ENCODE measurements at regions not wholly inside any gene's neighbourhood (a gene's known extent, or its start where the extent isn't known, plus 50 kb on each side); places are given as distances from the start of the nearest gene placed in this dataset.

- Histone ChIP-seq H3K9me3 (ENCODE audit: control insufficient read depth in 5 of 5, low read length in 5 of 5) (peaks cover 2 to 19% (median 13%) of the 10 kb centered on the region in 5 donors), H3K27ac (ENCODE audit: low read depth, low read length) (peak overlapping the region; percentile 83)
These were observed 149.3 kb upstream of the TGFBR2 start for GRCh38 chr3:30457081-30457480.

GRCh38 chr3:30457726-30458125 lies 148.7 kb upstream of the TGFBR2 start:
- H3K4me3 ChIP-seq (ENCODE audit: low read depth in 1 of 5, low read length in 5 of 5) = no peak overlapping the region
- H3K9me3 ChIP-seq (ENCODE audit: control insufficient read depth in 5 of 5, low read length in 5 of 5) = peaks cover 2 to 19% (median 13%) of the 10 kb centered on the region in 5 donors
- peak overlapping the region in 1 of 5 donors; percentile 21 for H3K9ac ChIP-seq (ENCODE audit: low read length in 5 of 5)
- peak overlapping the region; percentile 83 for H3K27ac ChIP-seq (ENCODE audit: low read depth, low read length)
- H3K36me3 ChIP-seq (ENCODE audit: control insufficient read depth in 5 of 5, insufficient read depth in 5 of 5, low read length in 5 of 5) = peaks cover 0 to 2% (median 0%) of the 10 kb centered on the region in 5 donors
- peaks cover 0 to 37% (median 20%) of the 10 kb centered on the region in 5 donors for H3K4me1 ChIP-seq (ENCODE audit: control insufficient read depth in 5 of 5, insufficient read depth in 5 of 5, low read length in 5 of 5)
- no peaks in the 10 kb centered on the region for H3K27me3 ChIP-seq (ENCODE audit: control insufficient read depth in 5 of 5, insufficient read depth in 4 of 5, low read length in 5 of 5)

More at GRCh38 chr3:30457081-30457480, 149.3 kb upstream of the TGFBR2 start:
- Histone ChIP-seq H3K4me3 (ENCODE audit: low read depth in 1 of 5, low read length in 5 of 5) (no peak overlapping the region), H3K27me3 (ENCODE audit: control insufficient read depth in 5 of 5, insufficient read depth in 4 of 5, low read length in 5 of 5) (no peaks in the 10 kb centered on the region), H3K9ac (ENCODE audit: low read length in 5 of 5) (peak overlapping the region in 1 of 5 donors; percentile 21), H3K4me1 (ENCODE audit: control insufficient read depth in 5 of 5, insufficient read depth in 5 of 5, low read length in 5 of 5) (peaks cover 0 to 37% (median 20%) of the 10 kb centered on the region in 5 donors), H3K36me3 (ENCODE audit: control insufficient read depth in 5 of 5, insufficient read depth in 5 of 5, low read length in 5 of 5) (peaks cover 0 to 2% (median 0%) of the 10 kb centered on the region in 5 donors)

- Histone ChIP-seq H3K4me1 (ENCODE audit: control insufficient read depth in 5 of 5, insufficient read depth in 5 of 5, low read length in 5 of 5) (peaks cover 0 to 37% (median 20%) of the 10 kb centered on the region in 5 donors), H3K4me3 (ENCODE audit: low read depth in 1 of 5, low read length in 5 of 5) (peak overlapping the region in 2 of 5 donors; percentile 10 to 52), H3K27me3 (ENCODE audit: control insufficient read depth in 5 of 5, insufficient read depth in 4 of 5, low read length in 5 of 5) (no peaks in the 10 kb centered on the region), H3K27ac (ENCODE audit: low read depth, low read length) (peak overlapping the region; percentile 83), H3K36me3 (ENCODE audit: control insufficient read depth in 5 of 5, insufficient read depth in 5 of 5, low read length in 5 of 5) (peaks cover 0 to 2% (median 0%) of the 10 kb centered on the region in 5 donors), H3K9me3 (ENCODE audit: control insufficient read depth in 5 of 5, low read length in 5 of 5) (peaks cover 2 to 19% (median 13%) of the 10 kb centered on the region in 5 donors), H3K9ac (ENCODE audit: low read length in 5 of 5) (peak overlapping the region in 1 of 5 donors; percentile 11)
These were observed 147.8 kb upstream of the TGFBR2 start for GRCh38 chr3:30458376-30459171.

- Histone ChIP-seq H3K4me3 (ENCODE audit: low read depth in 1 of 5, low read length in 5 of 5) (no peak overlapping the region), H3K9ac (ENCODE audit: low read length in 5 of 5) (no peak overlapping the region), H3K36me3 (ENCODE audit: control insufficient read depth in 5 of 5, insufficient read depth in 5 of 5, low read length in 5 of 5) (peaks cover 0 to 2% (median 0%) of the 10 kb centered on the region in 5 donors), H3K9me3 (ENCODE audit: control insufficient read depth in 5 of 5, low read length in 5 of 5) (peaks cover 2 to 22% (median 13%) of the 10 kb centered on the region in 5 donors), H3K4me1 (ENCODE audit: control insufficient read depth in 5 of 5, insufficient read depth in 5 of 5, low read length in 5 of 5) (peaks cover 0 to 28% (median 10%) of the 10 kb centered on the region in 5 donors), H3K27ac (ENCODE audit: low read depth, low read length) (no peak overlapping the region), H3K27me3 (ENCODE audit: control insufficient read depth in 5 of 5, insufficient read depth in 4 of 5, low read length in 5 of 5) (no peaks in the 10 kb centered on the region)
These were observed 145.1 kb upstream of the TGFBR2 start for GRCh38 chr3:30461311-30461710.

GRCh38 chr3:30462721-30463470 lies 143.5 kb upstream of the TGFBR2 start:
- Histone ChIP-seq H3K27ac (ENCODE audit: low read depth, low read length) (no peak overlapping the region), H3K27me3 (ENCODE audit: control insufficient read depth in 5 of 5, insufficient read depth in 4 of 5, low read length in 5 of 5) (no peaks in the 10 kb centered on the region), H3K9me3 (ENCODE audit: control insufficient read depth in 5 of 5, low read length in 5 of 5) (peaks cover 2 to 22% (median 12%) of the 10 kb centered on the region in 5 donors), H3K4me3 (ENCODE audit: low read depth in 1 of 5, low read length in 5 of 5) (no peak overlapping the region), H3K9ac (ENCODE audit: low read length in 5 of 5) (no peak overlapping the region), H3K36me3 (ENCODE audit: control insufficient read depth in 5 of 5, insufficient read depth in 5 of 5, low read length in 5 of 5) (peaks cover 0 to 2% (median 0%) of the 10 kb centered on the region in 5 donors), H3K4me1 (ENCODE audit: control insufficient read depth in 5 of 5, insufficient read depth in 5 of 5, low read length in 5 of 5) (peaks cover 0 to 20% (median 7%) of the 10 kb centered on the region in 5 donors)

- H3K9me3 ChIP-seq (ENCODE audit: control insufficient read depth in 5 of 5, low read length in 5 of 5) = peaks cover 0 to 14% (median 3%) of the 10 kb centered on the region in 5 donors
- H3K4me1 ChIP-seq (ENCODE audit: control insufficient read depth in 5 of 5, insufficient read depth in 5 of 5, low read length in 5 of 5) = peaks cover 0 to 7% (median 0%) of the 10 kb centered on the region in 5 donors
- no peak overlapping the region for H3K9ac ChIP-seq (ENCODE audit: low read length in 5 of 5)
- no peaks in the 10 kb centered on the region for H3K27me3 ChIP-seq (ENCODE audit: control insufficient read depth in 5 of 5, insufficient read depth in 4 of 5, low read length in 5 of 5)
- peaks cover 0 to 2% (median 0%) of the 10 kb centered on the region in 5 donors for H3K36me3 ChIP-seq (ENCODE audit: control insufficient read depth in 5 of 5, insufficient read depth in 5 of 5, low read length in 5 of 5)
- H3K4me3 ChIP-seq (ENCODE audit: low read depth in 1 of 5, low read length in 5 of 5) = no peak overlapping the region
- no peak overlapping the region for H3K27ac ChIP-seq (ENCODE audit: low read depth, low read length)
These were observed 142.0 kb upstream of the TGFBR2 start for GRCh38 chr3:30464381-30464780.

- Histone ChIP-seq H3K4me3 (ENCODE audit: low read depth in 1 of 5, low read length in 5 of 5) (no peak overlapping the region), H3K36me3 (ENCODE audit: control insufficient read depth in 5 of 5, insufficient read depth in 5 of 5, low read length in 5 of 5) (peaks cover 0 to 2% (median 0%) of the 10 kb centered on the region in 5 donors), H3K27ac (ENCODE audit: low read depth, low read length) (no peak overlapping the region), H3K4me1 (ENCODE audit: control insufficient read depth in 5 of 5, insufficient read depth in 5 of 5, low read length in 5 of 5) (peaks cover 0 to 5% (median 0%) of the 10 kb centered on the region in 5 donors), H3K9ac (ENCODE audit: low read length in 5 of 5) (no peak overlapping the region), H3K9me3 (ENCODE audit: control insufficient read depth in 5 of 5, low read length in 5 of 5) (peaks cover 0 to 8% (median 0%) of the 10 kb centered on the region in 5 donors), H3K27me3 (ENCODE audit: control insufficient read depth in 5 of 5, insufficient read depth in 4 of 5, low read length in 5 of 5) (no peaks in the 10 kb centered on the region)
These were observed 140.9 kb upstream of the TGFBR2 start for GRCh38 chr3:30465454-30465853.

GRCh38 chr3:30467596-30468238 lies 138.7 kb upstream of the TGFBR2 start:
- Histone ChIP-seq H3K4me1 (ENCODE audit: control insufficient read depth in 5 of 5, insufficient read depth in 5 of 5, low read length in 5 of 5) (peaks cover 0 to 20% (median 16%) of the 10 kb centered on the region in 5 donors), H3K4me3 (ENCODE audit: low read depth in 1 of 5, low read length in 5 of 5) (no peak overlapping the region), H3K9me3 (ENCODE audit: control insufficient read depth in 5 of 5, low read length in 5 of 5) (peaks cover 0 to 3% (median 0%) of the 10 kb centered on the region in 5 donors), H3K27me3 (ENCODE audit: control insufficient read depth in 5 of 5, insufficient read depth in 4 of 5, low read length in 5 of 5) (no peaks in the 10 kb centered on the region), H3K27ac (ENCODE audit: low read depth, low read length) (no peak overlapping the region), H3K9ac (ENCODE audit: low read length in 5 of 5) (no peak overlapping the region), H3K36me3 (ENCODE audit: control insufficient read depth in 5 of 5, insufficient read depth in 5 of 5, low read length in 5 of 5) (no peaks in the 10 kb centered on the region)

GRCh38 chr3:30469133-30469532 lies 137.3 kb upstream of the TGFBR2 start:
- no peak overlapping the region for H3K27ac ChIP-seq (ENCODE audit: low read depth, low read length)
- no peak overlapping the region for H3K9ac ChIP-seq (ENCODE audit: low read length in 5 of 5)
- H3K9me3 ChIP-seq (ENCODE audit: control insufficient read depth in 5 of 5, low read length in 5 of 5) = peaks cover 0 to 3% (median 0%) of the 10 kb centered on the region in 5 donors
- no peak overlapping the region for H3K4me3 ChIP-seq (ENCODE audit: low read depth in 1 of 5, low read length in 5 of 5)
- no peaks in the 10 kb centered on the region for H3K27me3 ChIP-seq (ENCODE audit: control insufficient read depth in 5 of 5, insufficient read depth in 4 of 5, low read length in 5 of 5)
- H3K36me3 ChIP-seq (ENCODE audit: control insufficient read depth in 5 of 5, insufficient read depth in 5 of 5, low read length in 5 of 5) = no peaks in the 10 kb centered on the region
- H3K4me1 ChIP-seq (ENCODE audit: control insufficient read depth in 5 of 5, insufficient read depth in 5 of 5, low read length in 5 of 5) = peaks cover 3 to 34% (median 29%) of the 10 kb centered on the region in 5 donors
